PC-3 (cell line): ENCODE measurements at regions not wholly inside any gene's neighbourhood (a gene's known extent, or its start where the extent isn't known, plus 50 kb on each side); places are given as distances from the start of the nearest gene placed in this dataset.

Experiments used
- CTCF ChIP-seq: fragments of 300-600 bp; sonication (generic); conservative IDR thresholded peaks from 2 replicates; pipeline ENCODE4 v1.5.1; 2017; ENCODE audit warnings: antibody characterized with exemption, low read depth, mild to moderate bottlenecking, low read length
- EZH2phosphoT487 ChIP-seq: fragments of 300-600 bp; sonication (generic); IDR thresholded peaks from 2 replicates; pipeline ENCODE4 v1.6.1; 2018; ENCODE audit warnings: mild to moderate bottlenecking, antibody characterized with exemption, low read length, borderline replicate concordance

GRCh38 chr9:20111173-20111843, 322.5 kb upstream of the SLC24A2 start:
- TF ChIP-seq CTCF: no peak
- TF ChIP-seq EZH2phosphoT487: no peak
